ENCODE measurements at regions not wholly inside any gene's neighbourhood (a gene's known extent, or its start where the extent isn't known, plus 50 kb on each side); places are given as distances from the start of the nearest gene placed in this dataset.

- no peak for DNase-seq
These were observed 184.4 kb downstream of the KIF26A start for GRCh38 chr14:104322531-104323366.

- no peak for DNase-seq
These were observed 185.3 kb downstream of the KIF26A start for GRCh38 chr14:104323551-104324175.

GRCh38 chr14:104326848-104327247, 188.5 kb downstream of the KIF26A start:
- DNase-seq: no peak

GRCh38 chr14:104328607-104329006, 190.2 kb downstream of the KIF26A start:
- DNase-seq: no peak

- no peak for DNase-seq
These were observed 191.4 kb downstream of the KIF26A start for GRCh38 chr14:104329793-104330192.

- no peak for DNase-seq
These were observed 193.7 kb downstream of the KIF26A start for GRCh38 chr14:104331871-104332605.

- DNase-seq: no peak
These were observed 194.4 kb downstream of the KIF26A start for GRCh38 chr14:104332634-104333270.

- no peak for DNase-seq
These were observed 195.4 kb downstream of the KIF26A start for GRCh38 chr14:104333646-104334423.

GRCh38 chr14:104334424-104335161, 196.2 kb downstream of the KIF26A start:
- DNase-seq: no peak

GRCh38 chr14:104335176-104335575, 196.8 kb downstream of the KIF26A start:
- DNase-seq: no peak

GRCh38 chr14:104335611-104336010, 197.2 kb downstream of the KIF26A start:
- DNase-seq: no peak

GRCh38 chr14:104337351-104337750, 199.0 kb downstream of the KIF26A start:
- DNase-seq: no peak

- DNase-seq: no peak
These were observed 201.0 kb downstream of the KIF26A start for GRCh38 chr14:104339361-104339760.

GRCh38 chr14:104339829-104340228, 201.4 kb downstream of the KIF26A start:
- DNase-seq: no peak

GRCh38 chr14:104341532-104342434, 203.4 kb downstream of the KIF26A start:
- no peak for DNase-seq

GRCh38 chr14:104342435-104343293, 204.3 kb downstream of the KIF26A start:
- no peak for DNase-seq

GRCh38 chr14:104343294-104343625, 204.9 kb downstream of the KIF26A start:
- DNase-seq: no peak

GRCh38 chr14:104343690-104344640, 205.6 kb downstream of the KIF26A start:
- DNase-seq: no peak

Data from Kasumi-1 (cell line).